ENCODE measurements at regions not wholly inside any gene's neighbourhood (a gene's known extent, or its start where the extent isn't known, plus 50 kb on each side); places are given as distances from the start of the nearest gene placed in this dataset.
A peak's percentile ranks its signal among the peaks of the same experiment; 100 is the strongest.

GRCh38 chr3:109553591-109554371 is 216.4 kb upstream of the DPPA4 start:
- no peak for DNase-seq
- no peaks in the 10 kb centered on the region for H3K36me3 ChIP-seq (ENCODE audit: control insufficient read depth in 1 of 2, insufficient read depth in 2 of 2, low read depth in 1 of 2, low read length in 2 of 2)
- H3K27me3 ChIP-seq (ENCODE audit: control insufficient read depth in 1 of 2, insufficient read depth in 1 of 2, low read length in 2 of 2) = no peaks in the 10 kb centered on the region
- no peak overlapping the region for H3K4me3 ChIP-seq (ENCODE audit: insufficient read depth in 1 of 2, low read depth in 1 of 2, low read length in 2 of 2)
- no peak overlapping the region for H2BK12ac ChIP-seq (ENCODE audit: low read length in 2 of 2)
- no peak overlapping the region for H3K4me2 ChIP-seq (ENCODE audit: low read length, poor library complexity, severe bottlenecking)
- H3K9ac ChIP-seq (ENCODE audit: low read length) = no peak overlapping the region
- no peak overlapping the region for H3K18ac ChIP-seq (ENCODE audit: low read depth in 1 of 2, low read length in 2 of 2)
- H2BK120ac ChIP-seq (ENCODE audit: low read depth, low read length) = no peak overlapping the region
- H3K14ac ChIP-seq (ENCODE audit: low read length in 2 of 2) = no peak overlapping the region
- H3K27ac ChIP-seq (ENCODE audit: low read length, poor library complexity, severe bottlenecking) = no peak overlapping the region
- no peaks in the 10 kb centered on the region for H3K79me1 ChIP-seq (replicated peaks; ENCODE audit: low read length, poor library complexity, severe bottlenecking)
- 68% methylated on average over 3 of the region's 4 CpGs for WGBS
- no peak overlapping the region for H2AK5ac ChIP-seq (ENCODE audit: low read length, severe bottlenecking)
- no peak overlapping the region for H3K4ac ChIP-seq (ENCODE audit: low read depth in 1 of 2, low read length in 2 of 2)
- H3K4me1 ChIP-seq (ENCODE audit: control insufficient read depth, insufficient read depth, low read depth, low read length) = no peaks in the 10 kb centered on the region
- H4K91ac ChIP-seq (ENCODE audit: low read length) = no peak overlapping the region
- no peak overlapping the region for H2AFZ ChIP-seq (ENCODE audit: low read depth, low read length)
- H3K9me3 ChIP-seq (ENCODE audit: control insufficient read depth, low read length) = no peaks in the 10 kb centered on the region
- no peak overlapping the region for H4K8ac ChIP-seq (ENCODE audit: low read length)
- no peak overlapping the region for H3K23ac ChIP-seq (ENCODE audit: low read length in 2 of 2)
- no peak overlapping the region for H2BK15ac ChIP-seq (ENCODE audit: low read depth, poor library complexity, severe bottlenecking)
- no peak overlapping the region for H2BK5ac ChIP-seq (ENCODE audit: low read depth, low read length, poor library complexity, severe bottlenecking)

- H2AK5ac ChIP-seq (ENCODE audit: low read length, severe bottlenecking) = no peak overlapping the region
- no peak overlapping the region for H3K18ac ChIP-seq (ENCODE audit: low read depth in 1 of 2, low read length in 2 of 2)
- H3K4me1 ChIP-seq (ENCODE audit: control insufficient read depth, insufficient read depth, low read depth, low read length) = no peaks in the 10 kb centered on the region
- H3K4ac ChIP-seq (ENCODE audit: low read depth in 1 of 2, low read length in 2 of 2) = no peak overlapping the region
- no peak overlapping the region for H3K9ac ChIP-seq (ENCODE audit: low read length)
- H3K36me3 ChIP-seq (ENCODE audit: control insufficient read depth in 1 of 2, insufficient read depth in 2 of 2, low read depth in 1 of 2, low read length in 2 of 2) = no peaks in the 10 kb centered on the region
- H3K14ac ChIP-seq (ENCODE audit: low read length in 2 of 2) = no peak overlapping the region
- no peaks in the 10 kb centered on the region for H3K27me3 ChIP-seq (ENCODE audit: control insufficient read depth in 1 of 2, insufficient read depth in 1 of 2, low read length in 2 of 2)
- no peak overlapping the region for H2BK15ac ChIP-seq (ENCODE audit: low read depth, poor library complexity, severe bottlenecking)
- no peak overlapping the region for H2BK5ac ChIP-seq (ENCODE audit: low read depth, low read length, poor library complexity, severe bottlenecking)
- H4K91ac ChIP-seq (ENCODE audit: low read length) = no peak overlapping the region
- no peak for DNase-seq
- no peaks in the 10 kb centered on the region for H3K79me1 ChIP-seq (replicated peaks; ENCODE audit: low read length, poor library complexity, severe bottlenecking)
- no peak overlapping the region for H2AFZ ChIP-seq (ENCODE audit: low read depth, low read length)
- H4K8ac ChIP-seq (ENCODE audit: low read length) = no peak overlapping the region
- no peak overlapping the region for H2BK12ac ChIP-seq (ENCODE audit: low read length in 2 of 2)
- H3K4me3 ChIP-seq (ENCODE audit: insufficient read depth in 1 of 2, low read depth in 1 of 2, low read length in 2 of 2) = no peak overlapping the region
- no peak overlapping the region for H3K27ac ChIP-seq (ENCODE audit: low read length, poor library complexity, severe bottlenecking)
- H3K4me2 ChIP-seq (ENCODE audit: low read length, poor library complexity, severe bottlenecking) = no peak overlapping the region
- peaks cover 14% of the 10 kb centered on the region for H3K9me3 ChIP-seq (ENCODE audit: control insufficient read depth, low read length)
- 88% methylated on average over 1 of the region's 1 CpG for WGBS
- H3K23ac ChIP-seq (ENCODE audit: low read length in 2 of 2) = no peak overlapping the region
- H2BK120ac ChIP-seq (ENCODE audit: low read depth, low read length) = no peak overlapping the region
Measured at GRCh38 chr3:109559389-109559788, 222.0 kb upstream of the DPPA4 start.

- H3K4me2 ChIP-seq (ENCODE audit: low read length, poor library complexity, severe bottlenecking) = no peak overlapping the region
- WGBS = 87% methylated on average over 3 of the region's 7 CpGs
Measured at GRCh38 chr3:109563149-109563548, 225.8 kb upstream of the DPPA4 start.

GRCh38 chr3:109569135-109569846 is 231.9 kb upstream of the DPPA4 start:
- Histone ChIP-seq H2BK120ac (ENCODE audit: low read depth, low read length) (no peak overlapping the region), H3K4me1 (ENCODE audit: control insufficient read depth, insufficient read depth, low read depth, low read length) (no peaks in the 10 kb centered on the region), H2AK5ac (ENCODE audit: low read length, severe bottlenecking) (no peak overlapping the region), H2BK15ac (ENCODE audit: low read depth, poor library complexity, severe bottlenecking) (no peak overlapping the region), H3K36me3 (ENCODE audit: control insufficient read depth in 1 of 2, insufficient read depth in 2 of 2, low read depth in 1 of 2, low read length in 2 of 2) (no peaks in the 10 kb centered on the region), H3K9ac (ENCODE audit: low read length) (peak overlapping the region; percentile 16), H2BK5ac (ENCODE audit: low read depth, low read length, poor library complexity, severe bottlenecking) (no peak overlapping the region), H4K91ac (ENCODE audit: low read length) (no peak overlapping the region), H2AFZ (ENCODE audit: low read depth, low read length) (no peak overlapping the region), H3K4me3 (ENCODE audit: insufficient read depth in 1 of 2, low read depth in 1 of 2, low read length in 2 of 2) (no peak overlapping the region), H3K9me3 (ENCODE audit: control insufficient read depth, low read length) (peaks cover 5% of the 10 kb centered on the region), H3K14ac (ENCODE audit: low read length in 2 of 2) (no peak overlapping the region), H3K23ac (ENCODE audit: low read length in 2 of 2) (no peak overlapping the region), H4K8ac (ENCODE audit: low read length) (no peak overlapping the region), H3K79me1 (replicated peaks; ENCODE audit: low read length, poor library complexity, severe bottlenecking) (no peaks in the 10 kb centered on the region), H3K4me2 (ENCODE audit: low read length, poor library complexity, severe bottlenecking) (no peak overlapping the region), H3K27ac (ENCODE audit: low read length, poor library complexity, severe bottlenecking) (no peak overlapping the region), H3K18ac (ENCODE audit: low read depth in 1 of 2, low read length in 2 of 2) (no peak overlapping the region), H2BK12ac (ENCODE audit: low read length in 2 of 2) (no peak overlapping the region), H3K4ac (ENCODE audit: low read depth in 1 of 2, low read length in 2 of 2) (no peak overlapping the region), H3K27me3 (ENCODE audit: control insufficient read depth in 1 of 2, insufficient read depth in 1 of 2, low read length in 2 of 2) (no peaks in the 10 kb centered on the region)
- no CpG with 5 or more reads among the region's 2 CpGs for WGBS
- no peak for DNase-seq

More at GRCh38 chr3:109563149-109563548, 225.8 kb upstream of the DPPA4 start:
- Histone ChIP-seq H3K4ac (ENCODE audit: low read depth in 1 of 2, low read length in 2 of 2) (no peak overlapping the region), H2BK15ac (ENCODE audit: low read depth, poor library complexity, severe bottlenecking) (no peak overlapping the region), H2BK12ac (ENCODE audit: low read length in 2 of 2) (no peak overlapping the region), H3K9ac (ENCODE audit: low read length) (no peak overlapping the region), H3K36me3 (ENCODE audit: control insufficient read depth in 1 of 2, insufficient read depth in 2 of 2, low read depth in 1 of 2, low read length in 2 of 2) (no peaks in the 10 kb centered on the region), H4K91ac (ENCODE audit: low read length) (no peak overlapping the region), H3K4me3 (ENCODE audit: insufficient read depth in 1 of 2, low read depth in 1 of 2, low read length in 2 of 2) (no peak overlapping the region), H3K79me1 (replicated peaks; ENCODE audit: low read length, poor library complexity, severe bottlenecking) (no peaks in the 10 kb centered on the region), H2AFZ (ENCODE audit: low read depth, low read length) (no peak overlapping the region), H3K9me3 (ENCODE audit: control insufficient read depth, low read length) (peaks cover 14% of the 10 kb centered on the region), H3K27me3 (ENCODE audit: control insufficient read depth in 1 of 2, insufficient read depth in 1 of 2, low read length in 2 of 2) (no peaks in the 10 kb centered on the region), H3K4me1 (ENCODE audit: control insufficient read depth, insufficient read depth, low read depth, low read length) (no peaks in the 10 kb centered on the region), H3K18ac (ENCODE audit: low read depth in 1 of 2, low read length in 2 of 2) (no peak overlapping the region), H3K14ac (ENCODE audit: low read length in 2 of 2) (no peak overlapping the region), H3K27ac (ENCODE audit: low read length, poor library complexity, severe bottlenecking) (no peak overlapping the region), H3K23ac (ENCODE audit: low read length in 2 of 2) (no peak overlapping the region), H4K8ac (ENCODE audit: low read length) (no peak overlapping the region), H2AK5ac (ENCODE audit: low read length, severe bottlenecking) (no peak overlapping the region), H2BK120ac (ENCODE audit: low read depth, low read length) (no peak overlapping the region), H2BK5ac (ENCODE audit: low read depth, low read length, poor library complexity, severe bottlenecking) (no peak overlapping the region)
- no peak for DNase-seq

All from mesenchymal stem cell (in vitro differentiated cells and primary cell).